ENCODE measurements at regions not wholly inside any gene's neighbourhood (a gene's known extent, or its start where the extent isn't known, plus 50 kb on each side); places are given as distances from the start of the nearest gene placed in this dataset.

DNA sequence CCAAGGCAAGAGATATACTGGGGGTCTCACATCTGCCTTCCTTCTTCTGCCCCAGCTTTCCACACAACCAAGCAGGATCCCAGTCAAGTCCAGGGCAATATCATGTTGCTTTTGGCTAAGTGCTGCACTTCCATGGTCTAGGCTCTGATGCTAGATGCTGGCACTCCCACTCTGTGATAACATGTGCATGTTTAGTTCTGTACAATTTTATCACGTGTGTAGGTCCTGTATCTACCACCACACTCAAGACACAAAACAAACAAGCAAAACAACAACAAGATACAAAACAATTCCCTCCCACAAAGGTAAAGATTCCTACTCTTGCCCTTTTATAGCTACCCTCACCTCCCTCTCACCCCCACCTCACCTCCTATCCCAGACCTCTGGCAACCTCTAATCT, 105.6 kb upstream of the HABP2 start:
- DNase-seq = no peak

DNA sequence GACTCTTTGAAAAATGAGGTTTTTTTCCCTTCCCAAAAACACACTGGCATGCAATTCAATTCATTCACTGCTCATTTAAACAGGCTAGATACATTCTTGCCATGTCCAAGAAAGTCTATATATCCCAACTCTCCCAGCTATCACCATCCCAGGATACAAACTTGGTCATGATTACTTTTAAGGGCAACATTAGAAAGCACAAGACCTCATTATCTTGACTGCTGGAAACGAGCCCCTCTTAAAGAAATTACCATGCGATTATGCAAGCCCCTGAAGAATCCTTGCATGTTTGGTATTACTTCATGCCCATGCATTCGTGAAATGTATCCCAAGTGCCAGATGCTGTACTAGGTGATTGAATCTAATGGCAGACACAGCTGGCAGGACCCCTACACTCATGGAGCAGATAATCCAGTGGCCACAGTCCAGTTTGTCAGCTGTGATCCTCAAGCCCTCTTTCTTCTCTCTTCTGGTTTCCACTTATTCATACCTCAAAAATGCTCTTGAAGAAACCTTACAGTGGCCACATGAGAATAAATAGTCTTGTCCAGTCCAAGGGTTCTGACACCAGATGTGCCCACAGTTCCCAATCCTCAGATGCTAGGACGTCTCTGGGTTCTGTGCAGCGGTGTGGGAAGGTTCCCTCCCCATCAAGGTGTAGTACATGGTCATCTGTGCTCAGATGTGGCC, 103.7 kb upstream of the HABP2 start:
- no peak for DNase-seq

DNA sequence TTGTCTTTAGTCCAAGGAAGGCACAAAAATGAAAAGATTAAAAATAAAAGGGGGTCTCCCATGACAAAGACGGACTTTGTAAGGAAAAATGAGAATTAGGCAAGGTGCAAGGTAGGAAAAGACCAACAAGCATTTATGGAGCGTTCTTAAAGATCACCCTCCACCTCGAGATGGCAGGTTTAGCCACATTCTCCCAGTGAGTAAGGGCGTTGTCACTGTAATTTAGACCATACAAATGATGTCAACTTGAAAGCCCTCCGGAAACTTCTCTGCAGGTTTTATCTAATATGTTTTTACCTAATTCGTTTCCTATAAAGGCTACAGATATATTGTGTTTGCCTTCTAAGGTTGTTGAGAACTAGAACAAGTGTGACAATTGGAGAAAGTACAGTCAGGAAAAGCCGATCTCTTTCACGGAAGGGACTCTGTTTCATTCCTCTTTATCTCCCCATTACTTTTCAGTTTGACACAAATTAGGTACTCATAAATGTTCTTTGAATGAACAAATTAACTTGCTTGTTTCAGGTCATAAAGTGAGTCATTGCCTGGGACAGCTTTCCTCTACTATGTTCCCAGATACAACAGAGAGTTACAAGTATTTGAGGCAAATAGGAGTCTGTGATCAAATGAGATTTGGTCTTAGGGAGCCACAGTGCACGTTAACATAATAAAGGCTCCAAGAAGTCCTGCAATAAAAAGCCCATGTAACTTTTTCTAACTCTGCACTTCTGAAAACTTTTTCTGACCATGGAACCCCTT, 102.6 kb upstream of the HABP2 start:
- DNase-seq = no peak

DNA sequence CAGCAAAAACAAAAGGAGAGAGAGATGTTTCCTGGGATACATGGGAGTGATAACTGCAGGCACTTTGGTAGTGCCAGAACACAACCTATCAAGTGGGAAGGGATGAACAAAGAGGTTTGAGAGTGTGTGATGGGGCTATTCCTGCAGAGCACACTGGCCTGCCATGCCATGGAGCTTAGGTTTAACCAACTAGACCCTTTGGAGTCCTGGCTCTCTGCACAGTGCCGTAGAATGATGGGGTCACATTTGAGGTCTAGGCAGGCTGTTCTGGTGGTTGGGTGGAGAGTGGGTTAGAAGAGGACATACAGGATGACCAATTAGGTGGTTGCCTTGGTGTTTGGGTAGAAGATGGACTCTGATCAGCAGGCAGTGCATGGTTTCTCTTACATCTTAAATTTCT, 101.9 kb upstream of the HABP2 start:
- DNase-seq = no peak

DNA sequence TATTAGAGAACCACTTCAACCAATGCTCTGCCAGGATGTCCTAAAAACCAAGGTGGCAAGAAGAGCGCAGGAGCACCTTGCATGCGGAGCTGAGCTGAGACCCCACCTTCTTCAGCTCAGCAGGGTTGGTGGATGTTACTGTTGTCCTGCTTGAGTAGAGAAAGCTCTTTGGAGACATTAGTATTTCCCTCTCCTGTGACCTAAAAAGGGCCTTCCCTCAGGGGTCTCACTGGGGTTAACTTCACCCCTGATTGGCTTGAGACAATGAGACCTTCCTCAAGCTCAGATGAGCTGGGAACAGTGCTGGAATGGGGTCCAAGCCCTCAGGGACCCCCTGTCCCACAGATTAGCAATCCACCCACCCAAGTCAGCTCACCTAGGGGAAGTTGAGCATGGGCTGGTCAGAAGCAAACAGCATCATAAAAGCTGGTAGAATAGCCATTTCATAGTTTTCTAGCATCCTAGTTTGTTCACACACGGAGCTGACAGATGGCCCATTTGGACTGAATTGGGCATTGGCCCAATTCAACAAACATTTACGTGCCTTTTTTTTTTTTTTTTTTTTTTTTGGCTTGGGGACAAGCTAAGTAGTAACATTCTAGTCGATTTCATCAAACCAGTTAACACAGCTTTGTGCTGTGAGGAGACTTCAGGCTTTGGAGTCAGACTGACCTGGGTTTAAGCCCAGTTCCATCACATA, 100.6 kb upstream of the HABP2 start:
- DNase-seq = no peak

DNA sequence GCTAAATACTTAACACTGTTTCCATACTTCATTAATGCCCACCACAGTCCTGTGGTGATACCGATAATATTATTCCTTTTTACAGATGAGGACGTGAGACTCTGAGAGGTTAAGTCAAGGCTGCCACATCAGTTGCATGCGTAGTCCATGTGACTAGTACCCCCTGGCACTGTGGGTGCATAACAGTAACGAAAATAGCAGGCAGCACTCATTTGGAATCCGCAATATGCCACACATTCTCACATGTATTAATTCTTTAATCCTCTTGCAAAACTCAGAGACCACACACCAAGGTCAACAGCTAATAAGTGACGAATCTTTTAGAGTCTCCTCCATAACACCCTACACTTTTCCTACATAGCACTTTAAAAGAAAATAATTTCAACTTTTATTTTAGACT, 99.5 kb upstream of the HABP2 start:
- no peak for DNase-seq

DNA sequence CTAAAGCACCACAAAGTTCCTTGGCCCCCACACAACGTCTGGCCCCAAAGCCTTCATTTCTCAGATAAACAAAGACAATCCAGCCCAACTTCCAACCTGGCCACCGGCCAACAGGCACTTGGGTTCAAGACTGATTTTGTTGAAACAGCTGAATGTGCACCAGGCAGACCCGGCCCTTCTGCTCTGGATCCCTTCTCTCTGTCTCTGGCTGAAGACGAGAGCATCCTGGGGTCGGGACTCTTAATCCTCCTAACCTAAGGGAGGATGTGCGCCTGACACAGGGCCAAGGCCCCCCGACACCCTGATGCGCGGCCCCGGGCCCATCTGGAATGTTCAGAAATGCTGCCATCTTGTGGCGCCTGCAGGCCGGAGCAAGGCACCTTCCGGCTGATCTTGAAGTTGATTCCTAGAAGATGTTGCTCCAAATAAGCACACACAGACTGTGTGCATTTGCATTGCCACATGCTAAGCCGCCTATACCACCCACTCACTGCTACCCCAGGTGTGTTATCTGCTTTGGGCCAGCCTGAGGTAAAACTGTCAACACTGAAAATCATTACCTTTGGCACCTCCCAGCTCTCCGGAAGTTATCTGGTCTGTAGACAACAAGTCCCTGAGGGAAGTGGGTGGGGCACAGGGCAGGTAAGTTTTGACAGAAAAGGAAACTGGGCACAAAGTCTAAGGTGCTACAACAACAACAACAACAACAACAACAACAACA, 98.4 kb upstream of the HABP2 start:
- DNase-seq = peak; percentile 17

DNA sequence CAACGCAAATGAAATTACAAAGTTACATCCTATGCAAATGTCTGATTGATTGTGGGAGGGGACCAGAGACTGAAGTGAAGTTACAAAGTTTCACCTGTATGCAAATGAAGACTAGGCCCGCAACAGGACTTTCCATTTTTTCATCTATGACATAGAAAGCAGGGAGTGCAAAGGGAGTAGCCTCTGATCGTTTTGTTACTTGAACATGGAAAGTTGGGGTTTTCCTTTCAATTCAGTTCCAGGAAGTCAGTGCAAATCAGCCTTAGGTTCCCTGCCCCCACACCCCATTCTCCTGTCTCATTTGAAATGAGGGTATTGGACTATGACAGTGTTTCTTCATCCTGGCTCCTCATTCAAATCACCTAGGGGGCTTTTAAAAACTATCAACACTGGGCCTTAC, 96.9 kb upstream of the HABP2 start:
- no peak for DNase-seq

DNA sequence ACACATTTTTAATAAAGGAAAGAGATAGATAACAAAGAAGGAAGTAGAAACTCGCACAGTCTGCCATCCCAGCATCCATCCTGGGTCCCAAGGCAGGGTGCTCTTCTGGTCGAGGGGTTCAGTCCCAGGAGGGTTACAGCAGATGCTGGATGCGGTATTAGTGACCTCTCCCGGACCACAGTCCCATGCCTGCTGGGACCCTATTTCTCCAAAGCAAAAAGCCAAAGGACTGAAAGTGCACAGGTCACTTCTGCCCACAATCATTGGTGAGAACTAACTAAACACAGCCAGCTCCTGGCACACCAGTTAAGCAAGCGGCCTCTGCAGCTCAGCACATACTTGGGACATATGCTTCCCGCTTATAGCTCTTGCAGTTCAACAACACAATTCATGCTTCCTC, 96.1 kb upstream of the HABP2 start:
- DNase-seq = no peak

DNA sequence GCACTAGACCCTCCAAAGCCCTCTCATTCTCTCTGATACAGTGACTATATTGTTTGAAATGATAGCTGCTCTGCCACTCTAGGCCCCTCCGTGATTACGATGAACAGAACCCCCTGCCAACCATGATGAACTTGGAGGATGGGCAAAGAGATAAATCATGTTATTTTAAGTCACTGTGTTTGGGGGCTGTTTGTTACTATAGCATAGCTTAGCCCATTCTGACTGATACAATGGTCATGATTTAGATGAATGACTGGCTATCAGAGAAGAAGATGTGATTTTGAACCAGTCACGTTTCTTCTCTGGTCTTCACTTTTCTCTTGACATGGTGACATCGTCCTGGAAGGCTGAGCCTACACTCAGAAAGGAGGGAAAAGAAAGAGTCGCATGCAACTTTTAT, 95.4 kb upstream of the HABP2 start:
- no peak for DNase-seq

DNA sequence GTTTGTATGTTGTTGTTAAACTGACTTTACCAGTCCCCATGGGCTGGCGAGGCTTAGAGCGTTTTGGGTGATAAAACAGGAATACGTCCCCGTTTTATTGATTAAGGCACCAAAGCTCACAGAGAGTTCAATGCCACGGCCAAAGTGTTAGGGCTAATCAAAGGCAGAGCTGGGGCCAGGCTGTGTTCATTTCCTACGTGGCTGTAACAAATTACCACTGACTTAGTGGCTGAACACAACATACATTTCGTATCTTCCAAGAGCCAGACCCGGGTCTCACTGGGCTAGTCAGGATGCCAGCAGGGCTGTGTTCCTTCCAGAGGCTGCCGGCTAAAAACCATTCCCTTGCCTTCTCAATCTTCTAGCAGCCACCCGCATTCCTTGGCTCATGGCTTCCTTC, 94.4 kb upstream of the HABP2 start:
- no peak for DNase-seq

DNA sequence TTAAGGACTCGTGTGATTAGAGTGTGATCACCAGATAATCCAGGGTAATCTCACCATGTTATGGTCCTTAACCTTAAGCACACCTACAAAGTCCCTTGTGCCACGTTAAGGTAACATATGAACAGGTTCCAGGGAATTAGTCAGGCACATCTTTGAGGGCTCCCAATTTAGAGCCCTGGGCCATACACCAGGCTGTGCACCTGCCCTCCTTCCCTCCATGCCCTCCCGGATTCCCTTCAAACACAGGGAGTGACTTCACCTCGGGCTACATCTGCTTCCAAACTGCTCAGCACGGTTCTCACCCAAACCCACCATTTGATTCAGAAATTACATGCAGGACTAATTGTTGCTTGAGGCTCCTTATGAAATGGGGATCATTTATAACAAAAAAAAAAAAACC, 93.9 kb upstream of the HABP2 start:
- DNase-seq = no peak

DNA sequence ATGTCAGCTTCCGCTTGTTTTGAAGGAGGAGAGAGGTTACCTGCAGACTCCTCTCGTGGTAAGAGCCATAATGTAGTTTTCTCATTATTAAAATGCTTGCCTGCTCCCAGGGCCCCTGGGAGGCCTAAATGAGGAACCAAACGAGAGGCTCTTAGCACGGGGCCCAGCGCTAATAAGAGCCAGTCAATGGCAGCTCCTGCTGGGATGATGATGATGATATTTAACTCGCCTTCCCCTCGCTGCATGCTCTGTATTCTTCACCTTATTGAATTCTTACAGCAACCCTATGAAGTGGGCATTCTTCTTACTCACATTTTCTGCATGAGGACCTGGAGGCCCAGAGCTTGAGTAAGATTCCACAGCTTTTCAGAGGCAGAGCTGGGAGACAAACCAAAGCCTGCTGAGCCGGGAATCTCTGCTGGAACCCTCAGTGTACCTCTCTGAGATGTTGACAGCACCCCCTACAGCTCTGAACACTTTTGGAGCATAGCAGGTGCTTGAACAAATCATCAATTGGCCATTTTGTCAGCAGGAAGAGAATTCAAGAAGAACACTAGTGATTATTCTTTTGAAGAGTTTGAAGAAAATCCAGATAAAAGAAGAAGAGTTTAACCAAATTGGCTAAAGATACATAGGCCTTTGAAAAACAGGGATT, 93.1 kb upstream of the HABP2 start:
- no peak for DNase-seq

DNA sequence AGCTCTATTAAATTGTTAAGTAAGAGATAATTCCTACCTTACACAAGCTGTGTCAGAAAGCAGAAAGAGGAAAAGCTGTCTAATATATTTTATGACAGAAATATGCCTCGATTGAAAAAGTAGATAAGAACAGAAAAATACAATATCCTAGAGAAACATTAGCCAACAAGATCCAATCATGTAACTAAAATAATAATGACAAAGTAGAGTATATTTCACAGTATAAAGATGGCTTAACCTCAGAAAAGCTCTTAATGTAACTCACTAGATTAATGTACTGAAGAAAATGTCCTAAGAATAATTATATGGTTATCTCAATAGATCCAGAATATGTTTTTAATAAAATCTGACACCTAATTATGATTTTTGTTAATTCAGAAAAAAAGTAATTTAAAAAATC, 89.8 kb upstream of the HABP2 start:
- no peak for DNase-seq

DNA sequence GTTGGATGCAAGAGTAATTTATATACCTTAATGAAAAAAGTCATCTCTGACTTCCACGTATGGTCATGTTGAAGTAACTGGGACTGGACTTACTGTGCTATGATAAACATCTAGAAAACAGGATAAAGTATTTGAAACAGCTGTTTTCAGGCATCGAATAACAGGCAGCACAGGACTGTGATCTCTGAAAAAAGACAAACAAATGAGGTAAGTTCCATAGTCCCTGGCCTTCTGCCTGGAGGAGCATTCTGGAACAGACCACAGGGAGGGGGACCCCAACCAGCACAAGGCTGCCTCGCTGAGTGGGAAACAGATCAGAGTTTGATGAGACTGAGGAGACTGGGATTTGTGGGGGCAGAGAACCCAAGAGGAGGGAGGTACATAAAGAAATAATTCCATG, 89.1 kb upstream of the HABP2 start:
- DNase-seq = no peak

DNA sequence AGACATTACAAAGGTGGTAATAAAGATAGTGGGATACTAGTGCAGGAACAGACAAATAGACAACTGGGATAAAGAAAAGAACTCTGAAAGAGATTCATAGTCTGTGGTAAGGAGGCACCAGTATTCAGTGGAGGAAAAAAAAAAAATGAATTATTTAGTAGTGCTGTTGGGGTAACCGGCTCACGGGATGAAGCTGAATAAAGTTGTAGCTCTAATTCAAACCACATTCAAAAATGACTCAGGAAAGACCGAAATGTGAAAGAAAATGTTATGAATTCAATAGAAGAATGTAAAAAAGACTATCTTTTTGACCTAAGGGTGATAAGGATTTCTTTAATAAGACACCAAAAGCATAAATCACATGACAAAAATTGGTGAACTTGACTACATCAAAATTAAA, 83.1 kb upstream of the HABP2 start:
- DNase-seq = no peak

DNA sequence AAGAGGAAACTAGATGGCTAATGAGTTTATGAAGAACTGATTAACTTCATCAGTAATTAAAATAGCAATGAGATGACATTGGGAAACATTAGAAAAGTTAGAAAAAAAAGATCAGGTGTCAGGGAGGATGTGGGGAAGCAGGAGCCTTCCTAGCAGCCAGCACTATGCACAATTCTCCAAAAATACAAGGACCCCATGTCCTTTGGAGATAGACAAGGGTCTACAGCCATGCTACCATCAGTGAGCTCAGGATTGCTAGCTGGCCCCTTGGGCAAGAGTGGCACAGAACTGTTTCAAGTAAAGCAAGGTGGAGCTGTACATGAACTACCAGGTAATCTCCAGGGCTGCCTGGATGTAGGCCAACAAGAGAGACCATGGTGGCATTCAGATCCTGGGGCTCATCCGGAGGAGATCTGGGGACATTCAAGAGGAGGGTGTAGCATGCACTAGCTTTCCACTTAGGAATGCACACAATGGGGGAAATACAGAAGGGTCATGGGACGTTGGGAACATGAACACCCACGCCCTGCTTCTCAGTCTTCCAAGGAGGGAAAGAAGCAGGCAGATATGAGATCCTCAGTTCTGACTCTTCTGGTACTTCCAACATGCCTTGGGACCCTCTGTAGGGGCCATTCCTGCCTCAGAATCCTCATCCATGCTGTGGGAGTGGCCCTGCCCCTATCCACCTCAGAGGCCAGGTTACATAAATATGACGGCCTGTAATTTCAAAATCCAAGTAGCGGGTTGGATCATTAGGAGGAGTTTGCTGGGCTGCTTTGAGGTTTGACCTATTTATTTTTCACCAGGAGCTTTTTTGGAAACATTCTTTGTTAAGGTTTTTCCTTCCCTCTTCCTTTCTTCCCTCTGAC, 82.2 kb upstream of the HABP2 start:
- DNase-seq = no peak

DNA sequence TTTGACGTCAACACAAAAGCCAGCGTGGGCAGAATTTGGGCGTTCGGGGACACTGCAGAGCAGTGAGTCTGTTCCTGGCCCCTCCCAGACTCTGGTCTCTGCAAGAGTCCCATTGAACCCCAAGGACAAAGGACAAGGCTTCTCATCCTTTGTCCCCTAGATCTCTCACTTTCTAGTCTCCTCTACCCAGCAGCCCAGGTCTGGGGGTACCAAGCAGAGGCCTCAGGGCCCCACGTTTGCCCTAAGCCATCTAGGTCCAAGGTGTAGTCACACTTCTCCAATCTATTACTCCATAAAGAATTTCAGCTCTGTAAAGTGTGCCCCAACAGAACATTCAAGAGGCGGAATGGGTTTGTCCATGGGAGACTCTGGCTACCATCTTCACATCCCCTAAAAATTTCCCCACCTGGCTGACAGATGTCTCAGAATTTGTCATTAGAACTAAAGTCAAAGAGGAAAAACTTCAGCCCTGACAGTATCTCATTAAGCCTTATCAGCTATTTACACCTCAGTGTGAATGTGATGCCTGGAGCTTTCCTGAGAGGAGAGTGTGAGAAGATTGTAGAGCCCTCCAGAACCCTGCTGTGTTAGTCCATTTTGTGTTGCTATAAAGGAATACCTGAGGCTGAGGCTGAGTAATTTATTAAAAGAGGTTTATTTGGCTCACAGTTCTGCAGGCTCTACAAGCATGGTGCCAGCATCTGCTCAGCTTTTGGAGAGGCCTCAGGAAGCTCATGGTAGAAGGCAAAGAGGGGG, 81.4 kb upstream of the HABP2 start:
- DNase-seq = no peak

DNA sequence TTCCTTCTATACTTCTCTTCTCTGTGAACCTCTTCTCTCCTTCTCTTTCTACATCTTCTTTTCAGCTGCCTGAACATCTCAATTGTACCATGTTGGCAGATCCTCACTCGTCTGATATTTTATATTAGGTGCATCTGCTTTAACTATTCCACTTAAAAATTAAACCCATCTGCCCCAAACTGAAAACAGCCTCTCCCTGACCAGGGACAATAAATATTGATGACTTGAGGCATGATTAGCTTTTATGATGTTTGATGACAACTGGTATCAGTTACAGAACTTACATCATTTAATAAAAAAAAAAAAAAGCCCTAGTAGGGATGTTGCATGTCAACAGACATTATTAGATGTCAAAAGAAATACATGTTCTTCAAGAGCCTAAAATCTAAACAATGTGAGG, 79.8 kb upstream of the HABP2 start:
- no peak for DNase-seq

DNA sequence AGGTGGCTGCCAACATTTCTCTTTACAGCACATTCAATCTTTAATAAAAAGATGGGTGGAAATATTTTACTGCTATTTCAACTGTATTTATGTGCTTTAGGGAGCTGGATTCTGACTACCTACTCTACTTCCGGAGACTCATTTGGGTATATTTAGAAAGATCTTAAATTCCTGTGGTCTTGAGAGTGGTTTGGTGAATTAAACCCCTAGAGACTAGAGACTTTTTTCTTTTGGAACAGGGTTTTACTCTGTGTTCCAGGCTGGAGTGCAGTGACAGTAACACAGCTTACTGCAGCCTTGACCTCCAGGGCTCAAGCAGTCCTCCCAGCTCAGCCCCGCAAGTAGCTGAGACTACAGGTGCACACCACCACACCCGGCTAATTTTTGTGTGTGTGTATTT, 79.0 kb upstream of the HABP2 start:
- no peak for DNase-seq

DNA sequence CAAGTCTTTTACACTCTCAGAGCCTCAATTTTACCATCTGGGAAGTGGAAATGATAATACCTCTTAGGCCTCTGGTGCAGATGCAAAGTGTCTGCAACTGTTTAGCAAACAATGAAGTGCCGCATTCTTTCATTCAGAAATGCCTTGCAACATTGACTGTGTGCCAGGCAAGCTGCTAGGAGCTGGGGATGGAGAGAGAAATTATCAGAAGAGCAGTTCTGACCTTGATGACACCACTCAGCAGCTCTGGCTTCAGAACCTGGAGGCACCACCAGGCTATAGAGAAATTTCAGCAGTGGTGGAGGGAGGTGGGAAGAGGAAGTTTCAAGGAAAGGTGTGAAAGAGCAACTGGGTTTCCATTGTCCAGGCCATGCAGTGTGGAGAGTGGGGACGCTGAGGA, 78.1 kb upstream of the HABP2 start:
- no peak for DNase-seq
